HG03520 (cell line): ENCODE measurements at regions not wholly inside any gene's neighbourhood (a gene's known extent, or its start where the extent isn't known, plus 50 kb on each side); places are given as distances from the start of the nearest gene placed in this dataset.

ENCODE experiments used
- ATAC-seq: cut with Tn5 transposase; IDR thresholded peaks from one replicate; pipeline ENCODE4 v1.9.1; 2021; ENCODE audit warnings: mild to moderate bottlenecking, moderate library complexity; ENCODE audit not compliant: unreplicated experiment

DNA sequence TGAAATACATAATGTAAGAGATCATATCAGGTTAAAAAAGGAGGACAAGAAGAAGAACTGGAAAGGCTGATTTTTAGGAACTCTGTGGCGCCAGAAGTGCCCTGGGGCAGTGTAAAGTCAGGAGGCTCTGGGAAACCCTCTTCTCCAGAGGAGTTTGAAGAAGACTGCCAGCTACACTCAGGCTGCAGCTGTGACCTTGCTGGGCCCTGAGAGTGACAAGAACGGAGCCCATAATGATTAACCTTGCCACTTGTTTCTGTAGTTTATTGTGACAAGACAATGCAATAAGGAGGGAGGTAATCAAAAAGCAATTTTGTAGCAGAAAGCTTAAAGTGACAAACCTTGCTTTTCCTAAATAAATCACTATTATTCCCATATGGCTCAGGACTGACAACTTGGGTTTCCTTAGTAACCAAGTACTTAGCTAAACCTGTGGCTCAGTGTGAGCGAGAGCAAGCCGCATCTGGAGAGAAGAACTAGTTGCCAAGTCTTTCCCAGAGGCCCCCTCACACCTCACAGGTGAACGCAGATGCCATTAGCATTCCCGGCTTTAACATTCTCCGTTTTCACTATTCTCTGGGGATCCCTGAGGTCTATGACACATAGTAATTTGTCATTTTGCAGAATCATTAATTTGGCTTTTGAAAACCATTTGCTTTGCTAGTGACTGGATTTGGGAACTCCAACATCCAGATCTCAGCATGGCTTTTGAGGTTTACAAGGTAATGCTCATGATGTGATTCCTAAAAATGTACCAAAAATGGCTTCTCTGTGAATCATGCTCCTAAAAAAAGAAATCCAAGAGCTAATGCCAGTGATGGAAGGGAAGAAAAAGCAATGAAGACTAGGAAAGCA, 115.9 kb downstream of the OMA1 start:
- no peak for ATAC-seq

DNA sequence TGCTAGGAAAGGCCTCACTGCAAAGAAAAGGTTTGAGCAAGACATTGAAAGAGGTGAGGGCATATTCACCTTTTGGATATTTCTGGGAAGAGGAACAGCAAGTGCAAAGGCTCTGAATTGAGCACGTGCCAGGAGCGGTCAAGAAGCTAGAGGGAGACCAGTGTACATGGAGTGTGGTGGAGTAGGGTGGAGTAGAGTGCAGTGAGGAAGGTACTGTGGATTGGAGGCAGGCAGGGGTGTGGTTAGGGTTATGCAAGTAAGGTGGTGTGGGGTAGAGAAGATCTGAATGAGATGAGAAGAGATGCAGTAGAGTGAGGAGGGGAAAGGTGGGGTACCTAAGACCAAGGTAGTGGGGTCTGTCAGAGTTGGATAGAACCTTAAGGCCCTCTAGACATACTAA, 119.6 kb downstream of the OMA1 start:
- ATAC-seq: no peak

DNA sequence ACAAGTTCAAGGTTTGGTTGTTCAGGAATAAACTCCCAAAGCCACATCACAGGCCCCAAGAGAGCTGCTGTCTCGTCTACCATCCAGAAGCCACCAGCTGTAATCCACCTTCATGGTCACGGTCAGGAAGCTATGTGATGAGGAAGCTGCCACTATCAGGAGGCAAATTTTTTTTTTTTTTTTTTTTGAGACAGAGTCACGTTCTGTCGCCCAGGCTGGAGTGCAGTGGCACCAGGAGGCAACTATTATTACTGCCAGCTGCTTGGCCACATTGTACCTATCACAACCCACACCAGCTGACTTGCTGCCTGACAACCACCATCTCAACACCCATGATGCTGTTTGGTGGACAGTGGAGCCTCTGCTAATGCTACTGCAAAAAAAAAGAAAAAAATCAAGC, 124.1 kb downstream of the OMA1 start:
- ATAC-seq: no peak

DNA sequence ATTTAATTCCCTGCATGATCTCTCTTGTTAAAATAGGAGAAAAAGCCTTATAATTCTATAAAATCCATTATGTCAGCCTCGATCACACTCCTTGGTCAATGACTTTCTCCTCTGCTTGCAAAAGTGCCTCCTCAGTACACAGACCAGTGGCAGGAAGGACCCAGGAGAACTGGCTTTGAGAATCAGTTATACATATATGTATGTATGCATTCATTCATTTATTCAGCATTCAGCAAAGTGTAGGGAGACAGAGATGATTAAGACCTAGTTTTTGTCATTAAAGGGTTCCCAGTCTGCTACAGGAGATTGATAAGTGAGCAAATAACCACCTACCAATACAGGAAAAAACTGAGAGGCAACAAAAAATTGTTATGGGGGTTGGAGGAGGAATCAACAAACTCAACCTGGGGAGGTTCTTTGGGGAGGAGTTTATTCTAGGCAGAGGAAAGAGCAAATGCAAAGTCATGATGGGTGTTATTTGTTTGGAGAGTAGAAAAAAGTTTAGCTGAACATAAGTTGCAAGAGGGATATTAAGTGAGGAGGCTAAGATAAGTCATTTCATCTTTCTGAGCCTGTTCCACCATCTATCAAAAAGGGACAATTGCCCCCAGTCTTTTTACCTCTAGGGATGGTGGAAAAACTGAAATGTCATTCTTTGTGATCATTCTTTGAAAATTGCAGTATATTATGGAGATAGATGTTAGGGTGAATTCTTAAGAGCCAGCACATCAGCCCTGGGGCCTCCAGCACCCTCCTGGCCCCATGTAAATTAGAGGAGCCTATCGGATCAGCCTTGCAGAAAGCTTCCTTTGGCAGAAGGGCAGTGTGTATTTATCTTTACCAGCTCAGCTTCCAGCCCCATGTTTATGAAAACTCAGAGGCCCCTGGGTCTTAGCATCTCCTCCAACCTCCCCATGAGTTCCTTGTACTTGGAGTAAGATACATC, 128.0 kb downstream of the OMA1 start:
- no peak for ATAC-seq

DNA sequence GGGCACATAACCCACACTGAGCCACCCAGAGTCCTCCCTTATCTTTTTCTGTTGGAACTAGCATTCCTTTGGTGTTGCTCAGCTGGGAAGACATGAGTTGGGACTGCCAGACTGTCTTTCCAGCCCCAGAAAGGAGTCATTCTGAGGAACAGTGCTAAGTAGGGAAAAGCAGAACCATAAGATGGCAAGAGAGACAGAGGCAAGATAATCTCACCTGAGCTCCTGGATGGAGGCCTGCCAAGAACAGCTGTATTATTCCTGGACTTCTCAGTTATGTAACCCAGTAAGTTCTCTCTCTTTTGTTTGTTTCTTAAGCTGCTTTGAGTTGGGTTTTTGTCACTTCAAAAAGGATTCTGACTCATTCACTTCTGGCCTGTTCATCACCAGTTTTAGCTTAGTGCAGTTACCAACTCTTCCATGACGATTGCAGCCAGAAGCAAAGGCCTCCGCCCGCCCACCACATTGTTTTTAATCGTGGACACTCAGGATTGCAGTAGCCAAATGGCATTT, 134.4 kb downstream of the OMA1 start:
- ATAC-seq: no peak

DNA sequence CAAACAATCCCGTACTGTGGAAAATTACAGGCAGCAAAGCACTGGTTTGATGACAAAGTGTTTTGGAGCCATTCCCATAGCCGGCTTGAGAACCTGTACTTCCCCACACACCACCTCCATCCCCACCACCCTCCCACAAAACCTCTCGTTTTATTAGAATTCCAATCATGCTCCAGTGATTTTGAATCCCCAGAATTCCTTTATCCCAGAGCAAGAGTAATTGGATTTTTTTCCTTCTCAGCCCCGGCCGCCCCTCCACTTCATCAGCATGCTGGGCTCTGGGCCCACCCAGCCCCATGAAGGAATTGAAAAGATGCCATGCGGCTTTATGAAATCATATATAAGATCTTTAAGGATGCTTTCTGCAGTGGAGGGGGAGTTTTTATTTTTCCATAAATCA, 136.6 kb downstream of the OMA1 start:
- no peak for ATAC-seq

DNA sequence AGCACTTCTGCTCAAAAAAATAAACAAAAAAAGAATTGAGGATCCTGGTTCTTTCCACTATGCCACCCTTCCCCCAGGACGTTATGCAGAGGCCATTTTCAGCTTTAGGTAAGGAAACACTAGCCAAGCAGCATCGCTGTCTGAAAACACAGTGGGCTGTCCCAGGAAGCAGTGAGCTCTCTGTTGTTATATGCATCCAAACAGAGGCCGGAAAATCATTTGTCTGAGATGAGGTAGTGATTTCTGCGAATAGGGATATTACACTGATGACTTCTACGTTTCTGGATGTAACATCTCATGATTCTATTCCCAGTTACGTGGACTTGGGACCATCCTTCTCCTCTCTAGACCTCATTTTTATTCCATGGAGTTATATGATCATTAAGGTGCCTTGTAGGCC, 137.2 kb downstream of the OMA1 start:
- ATAC-seq: no peak

DNA sequence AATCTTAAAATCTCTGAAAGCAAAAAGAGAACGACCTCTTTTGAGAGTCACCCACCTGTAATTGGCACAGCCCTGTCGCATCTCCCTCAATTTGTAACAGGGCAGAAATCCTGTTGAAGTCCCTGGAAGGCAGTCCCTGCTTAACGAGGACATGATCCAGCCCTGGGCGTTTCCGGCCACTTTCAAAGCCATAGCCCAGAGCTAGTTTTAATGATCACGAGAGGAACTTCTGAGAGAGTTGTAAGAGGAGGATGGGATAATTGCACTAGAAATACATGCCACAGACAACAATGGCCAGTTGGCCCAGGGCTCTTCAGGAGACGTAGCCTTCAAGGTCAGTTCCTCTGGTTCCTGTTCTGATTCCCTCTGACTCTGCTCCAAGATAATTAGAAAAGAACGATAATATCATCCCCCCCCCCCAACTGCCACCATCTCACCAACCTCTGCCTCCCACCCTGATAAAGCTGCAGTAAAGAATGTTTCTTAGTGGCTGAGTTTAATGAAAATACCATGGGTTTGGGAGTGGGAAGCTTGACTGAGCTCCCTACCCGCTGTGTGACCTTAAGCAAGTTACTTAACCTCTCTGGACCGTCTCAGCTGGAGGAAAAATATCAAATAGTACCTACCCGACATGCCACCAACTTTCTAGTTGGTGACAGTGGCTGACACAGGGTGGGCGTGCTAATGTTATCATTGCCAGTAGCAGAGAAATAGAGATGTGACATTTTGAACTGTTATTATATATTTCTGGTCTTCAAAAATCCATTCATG, 140.0 kb downstream of the OMA1 start:
- ATAC-seq: no peak

DNA sequence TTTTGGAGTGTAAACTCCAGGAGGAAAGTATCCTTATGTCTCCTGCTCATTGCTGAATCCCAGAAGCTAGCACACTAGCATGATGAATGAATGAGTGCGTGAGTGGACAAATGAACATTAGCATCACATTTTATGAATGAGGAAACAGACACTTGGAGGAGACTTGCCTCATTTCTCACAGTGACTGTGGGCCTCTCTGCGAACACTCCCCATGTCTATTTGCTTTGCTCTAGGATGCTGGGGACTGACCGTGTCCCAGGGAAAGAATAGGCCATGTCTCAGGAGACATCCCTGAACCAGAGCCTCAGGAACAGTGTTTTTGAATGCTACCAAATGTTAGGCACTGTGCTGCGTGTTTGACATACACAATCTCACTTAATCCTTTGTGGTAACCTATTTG, 140.9 kb downstream of the OMA1 start:
- no peak for ATAC-seq

DNA sequence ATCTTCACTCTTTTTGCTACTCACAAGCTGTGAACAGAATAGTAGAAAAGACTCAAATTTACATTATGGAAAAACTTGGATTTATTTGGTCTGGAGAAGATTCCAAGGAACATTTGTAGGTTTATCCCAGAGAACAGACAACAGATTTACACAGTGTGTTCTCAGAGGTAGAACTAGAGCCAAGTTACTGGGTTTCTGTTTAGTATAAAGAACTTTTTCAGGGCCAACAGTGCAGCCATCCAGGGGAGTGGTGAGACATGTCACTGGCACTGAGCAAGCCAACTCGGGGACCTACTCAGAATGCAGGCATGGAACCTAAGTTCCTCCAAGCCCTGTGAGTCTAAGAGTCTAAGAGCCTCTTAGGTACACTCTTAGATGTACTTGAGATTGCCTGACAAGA, 142.6 kb downstream of the OMA1 start:
- ATAC-seq: no peak

DNA sequence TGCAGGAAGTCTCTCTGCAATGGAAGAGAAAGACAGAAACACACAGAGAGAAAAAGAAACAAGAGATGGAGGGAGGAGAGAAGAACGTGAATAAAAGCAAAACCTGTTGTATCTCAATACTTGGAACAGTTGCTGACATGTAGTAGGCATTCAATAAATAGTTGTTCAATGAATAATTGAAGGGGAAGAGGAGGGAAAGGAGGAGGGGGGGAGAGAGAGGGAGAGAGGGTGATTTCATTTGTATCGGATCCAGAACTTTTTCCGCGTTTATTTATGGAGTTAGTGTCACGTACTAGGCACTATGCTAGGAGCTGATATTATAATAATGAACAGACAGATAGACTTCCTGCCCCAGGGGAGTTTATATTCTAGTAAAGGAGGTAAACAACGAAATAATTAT, 144.1 kb downstream of the OMA1 start:
- no peak for ATAC-seq

DNA sequence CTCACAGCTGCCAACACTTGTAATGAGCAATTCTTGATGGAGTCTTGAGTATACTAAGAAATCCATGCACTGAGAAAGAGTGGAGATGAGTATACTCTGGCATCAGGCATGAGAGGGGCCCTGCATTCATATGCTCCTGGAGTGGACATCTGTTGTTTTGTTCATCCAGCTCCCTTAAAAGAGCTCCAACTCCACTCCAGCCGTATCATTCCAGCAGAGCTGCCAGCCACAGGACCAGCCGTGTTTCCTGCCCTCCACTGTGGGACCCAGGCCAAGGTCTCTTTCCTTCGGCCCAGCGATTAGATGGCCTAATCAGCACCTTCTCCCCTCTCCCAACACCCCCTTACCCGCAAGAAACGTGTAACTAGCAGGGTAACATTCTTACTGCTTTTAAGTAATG, 144.5 kb downstream of the OMA1 start:
- no peak for ATAC-seq

DNA sequence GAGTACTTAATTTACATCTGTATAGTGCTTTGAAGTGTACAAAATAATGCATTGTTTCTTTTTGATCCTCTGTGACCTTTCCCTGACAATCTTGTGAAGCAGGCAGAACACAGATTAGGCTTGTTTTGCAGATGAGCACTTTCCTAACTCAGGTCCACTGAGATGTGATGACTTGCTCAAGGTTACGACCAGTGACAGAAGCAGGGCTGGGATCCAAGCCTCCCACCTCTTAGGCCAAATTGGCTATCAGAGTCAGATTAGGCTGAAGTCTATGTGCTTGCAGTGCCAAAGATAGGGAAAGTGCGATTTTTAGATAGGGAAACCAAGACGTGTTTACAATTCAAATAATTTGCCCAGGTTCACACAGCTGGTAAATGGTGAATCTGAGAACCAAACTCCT, 147.3 kb downstream of the OMA1 start:
- no peak for ATAC-seq

DNA sequence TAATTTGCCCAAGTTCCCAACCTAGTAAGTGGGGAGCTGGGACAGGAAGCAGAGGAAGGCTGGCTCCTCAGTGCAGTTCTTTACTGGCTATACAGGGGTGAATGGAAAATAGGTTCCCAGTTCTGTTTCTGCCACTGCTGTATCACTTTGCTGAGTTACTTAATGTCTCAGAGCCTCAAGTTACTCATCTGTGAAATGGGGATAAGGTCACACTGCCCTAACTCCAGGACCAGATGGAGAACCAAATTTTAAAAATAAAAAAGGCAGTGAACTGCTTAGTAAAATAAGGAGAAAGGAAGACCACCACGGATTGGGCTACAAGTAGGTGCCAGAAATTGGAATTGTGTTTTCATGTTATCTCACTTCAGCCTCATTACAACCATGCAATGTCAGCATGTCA, 147.8 kb downstream of the OMA1 start:
- no peak for ATAC-seq

DNA sequence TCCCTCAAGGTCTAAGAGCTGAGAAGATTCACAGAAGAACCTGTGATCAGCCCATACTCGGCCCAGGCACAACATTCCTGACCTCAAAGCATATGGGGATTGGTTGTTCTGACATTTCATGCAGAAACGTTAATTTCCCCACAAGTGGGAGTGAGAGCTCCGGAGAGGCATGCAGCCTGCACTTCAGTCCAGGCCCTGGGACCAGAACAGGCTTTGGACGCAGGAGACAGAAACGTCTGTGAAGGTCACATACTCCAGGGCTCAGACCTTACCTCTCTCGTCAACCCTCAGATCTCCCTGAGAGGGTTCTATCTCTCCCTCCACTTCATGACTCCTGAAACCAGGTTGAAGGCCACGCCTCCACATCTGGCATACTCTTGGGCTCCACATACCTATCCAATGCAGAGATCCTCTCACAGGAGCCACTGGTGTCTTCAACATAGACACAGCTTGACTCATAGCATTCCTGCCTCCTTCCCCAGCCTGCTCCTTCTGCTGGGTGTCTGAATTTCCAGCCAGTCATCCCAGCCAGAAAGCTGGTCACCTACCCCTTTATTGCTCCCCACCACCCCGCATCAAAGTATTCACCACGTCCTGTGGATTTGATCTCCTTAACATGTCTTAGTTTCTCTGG, 149.2 kb downstream of the OMA1 start:
- ATAC-seq: no peak

DNA sequence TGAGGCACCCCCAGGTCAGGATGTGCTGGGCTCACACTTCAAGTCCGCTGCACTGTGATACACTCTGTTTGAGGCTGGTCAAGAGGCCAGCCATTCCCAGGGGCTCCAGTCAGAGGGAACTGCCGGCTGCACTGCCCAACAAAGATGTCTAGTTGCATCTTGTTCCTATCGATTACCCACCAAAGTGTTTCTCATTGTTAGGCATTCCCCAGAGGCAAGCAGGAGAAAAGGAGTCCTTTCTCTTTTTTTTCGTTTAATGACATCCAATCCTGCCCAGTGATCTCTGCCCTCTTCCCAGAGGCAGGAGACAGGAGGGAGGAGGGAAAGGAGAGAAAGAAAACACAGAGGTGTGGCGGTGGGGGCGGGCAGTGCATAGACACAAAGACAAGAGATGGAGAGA, 150.4 kb downstream of the OMA1 start:
- no peak for ATAC-seq

DNA sequence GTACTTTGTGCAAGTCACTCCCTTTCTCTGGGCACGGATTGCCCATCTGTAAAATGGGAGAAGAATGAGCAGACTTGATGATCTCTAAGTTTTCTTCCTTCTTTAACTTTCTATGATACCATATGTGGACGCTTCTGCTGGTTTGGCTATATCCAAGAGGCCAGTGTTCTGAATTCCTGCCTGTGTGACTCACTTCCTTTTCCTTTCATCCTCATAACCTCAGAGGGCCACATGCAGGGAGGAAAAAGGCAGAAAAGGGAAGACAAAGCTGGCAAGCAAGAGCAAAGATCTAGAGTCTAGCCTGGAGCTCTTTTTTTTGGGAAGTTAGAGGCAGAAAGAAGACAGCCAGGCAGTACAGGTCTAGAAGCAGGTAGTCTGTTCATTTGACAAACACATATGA, 151.2 kb downstream of the OMA1 start:
- ATAC-seq: no peak

DNA sequence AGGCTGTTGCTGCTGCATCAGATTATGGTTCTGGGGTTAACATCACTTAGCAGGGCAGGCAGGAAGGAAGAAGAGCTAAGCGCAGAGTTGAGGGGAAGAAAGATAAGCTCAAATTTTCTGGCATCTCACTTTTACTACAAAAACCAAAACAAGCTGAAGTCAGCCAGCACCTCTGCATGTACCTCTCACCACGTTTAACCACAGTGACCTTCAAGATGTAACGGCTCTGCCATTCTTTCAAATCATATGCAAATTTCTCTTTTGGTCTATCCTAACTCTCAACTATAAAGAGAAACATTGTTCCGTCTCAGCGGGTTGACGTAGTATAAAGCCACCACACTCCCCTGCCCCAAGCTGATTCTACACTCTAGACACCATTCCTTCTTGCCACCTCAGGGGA, 154.4 kb downstream of the OMA1 start:
- ATAC-seq: peak; percentile 54

DNA sequence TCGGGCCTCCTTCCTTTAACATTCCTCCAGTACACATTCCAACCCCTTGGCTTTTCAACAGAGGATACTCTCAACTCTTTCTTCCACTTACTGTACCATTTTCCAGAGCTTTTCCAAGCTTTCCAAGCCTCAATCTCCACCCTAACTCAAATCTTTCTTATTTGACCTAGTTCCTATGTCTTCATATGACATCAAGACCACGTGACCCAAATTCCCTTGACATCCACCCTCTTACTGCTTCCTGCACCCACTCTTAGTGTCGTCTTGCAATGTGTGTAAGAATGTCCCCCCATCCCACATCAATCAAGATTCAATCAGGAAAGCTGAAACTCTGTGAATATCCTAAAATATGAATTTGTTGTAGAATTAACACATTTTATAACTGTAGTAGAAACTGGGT, 155.0 kb downstream of the OMA1 start:
- ATAC-seq: no peak

DNA sequence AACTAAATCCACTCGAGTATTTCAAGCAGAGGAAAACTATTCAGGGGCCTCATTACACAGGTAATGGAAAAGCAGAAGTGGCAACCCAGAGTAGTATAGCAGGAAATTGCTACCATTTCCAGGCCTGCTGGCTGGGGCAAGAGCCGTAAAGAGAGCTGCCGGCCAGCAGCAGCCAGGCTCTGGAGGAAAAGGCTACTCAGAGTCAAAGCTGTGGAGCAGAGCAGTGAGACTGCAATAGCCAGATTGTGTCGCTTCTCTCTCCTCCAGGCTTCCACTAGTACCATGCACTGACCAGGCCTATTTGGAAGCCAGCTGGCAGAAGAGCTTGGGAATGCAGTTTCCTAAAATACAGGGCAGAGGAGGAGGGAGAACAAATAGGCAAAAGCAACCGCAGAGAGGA, 155.5 kb downstream of the OMA1 start:
- no peak for ATAC-seq

DNA sequence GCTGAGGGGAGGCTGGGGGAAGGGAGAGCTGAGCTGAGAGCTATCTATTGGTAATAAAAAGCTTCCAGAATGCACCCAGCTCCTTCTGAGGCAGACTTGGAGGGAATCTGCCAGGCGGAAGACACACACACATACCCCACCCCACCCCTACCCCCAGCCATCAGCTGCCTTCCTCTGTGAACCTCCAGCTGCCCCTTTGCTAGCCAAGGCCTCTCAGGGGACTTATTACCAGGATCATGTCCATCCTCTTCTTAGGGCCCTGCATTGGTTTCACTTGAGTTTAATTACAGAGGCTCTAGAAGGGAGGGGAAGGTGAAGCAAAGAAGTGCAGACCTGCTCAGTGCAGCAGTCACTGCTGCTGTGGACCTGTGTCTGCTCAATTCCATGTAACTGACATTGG, 156.4 kb downstream of the OMA1 start:
- ATAC-seq: no peak
